ENCODE measurements at regions not wholly inside any gene's neighbourhood (a gene's known extent, or its start where the extent isn't known, plus 50 kb on each side); places are given as distances from the start of the nearest gene placed in this dataset.

DNA sequence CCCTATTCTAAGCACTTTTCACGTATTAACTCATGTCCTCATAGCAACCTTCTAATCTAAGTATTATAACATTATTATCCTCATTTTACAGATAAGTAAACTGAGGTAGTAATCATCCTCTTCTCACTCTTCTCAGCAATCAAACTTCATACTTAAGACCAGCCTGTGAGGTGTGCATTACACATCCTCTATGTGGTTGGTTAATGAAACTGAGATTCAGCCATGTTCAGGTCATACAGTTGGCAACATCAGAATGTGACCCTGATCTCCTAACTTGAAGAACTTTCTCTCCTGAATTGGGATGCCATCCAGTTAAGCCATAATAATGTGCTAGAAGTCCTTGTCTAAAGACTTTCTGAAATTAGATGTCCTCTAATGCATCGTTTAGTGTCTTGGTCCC, 275.1 kb upstream of the ANKRD55 start:
- no peak for DNase-seq

DNA sequence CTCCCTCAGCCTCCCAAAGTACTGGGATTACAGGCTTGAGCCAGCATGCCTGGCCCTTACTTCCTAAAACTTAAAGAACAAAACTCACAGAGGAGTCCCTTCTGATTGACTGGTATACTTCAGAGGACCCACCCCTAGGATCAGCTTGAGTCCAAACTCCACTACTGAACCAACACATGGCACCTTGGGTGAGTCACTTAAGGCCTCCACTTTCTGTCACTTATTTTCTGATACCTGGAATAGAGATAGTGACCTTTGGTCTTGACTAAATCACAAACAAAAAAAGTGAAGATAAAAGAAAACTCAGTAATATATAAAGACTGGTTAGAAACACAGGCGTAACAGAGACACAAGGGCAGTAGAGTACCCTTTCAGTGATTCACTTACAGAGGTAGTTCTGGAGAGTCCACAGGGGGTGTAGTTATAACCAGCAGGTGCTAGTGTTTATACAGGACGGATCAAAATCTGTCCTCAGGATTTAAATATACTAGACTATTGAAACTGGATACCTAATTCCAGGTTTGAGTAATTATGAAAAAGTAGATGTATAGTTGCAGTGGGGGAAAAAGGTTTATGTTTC, 274.3 kb upstream of the ANKRD55 start:
- DNase-seq: peak; percentile 93

GRCh38 chr5:56506211-56506965, 273.3 kb upstream of the ANKRD55 start:
- DNase-seq: no peak

- no peak for DNase-seq
Observed at GRCh38 chr5:56503929-56504328, 270.8 kb upstream of the ANKRD55 start.

DNA sequence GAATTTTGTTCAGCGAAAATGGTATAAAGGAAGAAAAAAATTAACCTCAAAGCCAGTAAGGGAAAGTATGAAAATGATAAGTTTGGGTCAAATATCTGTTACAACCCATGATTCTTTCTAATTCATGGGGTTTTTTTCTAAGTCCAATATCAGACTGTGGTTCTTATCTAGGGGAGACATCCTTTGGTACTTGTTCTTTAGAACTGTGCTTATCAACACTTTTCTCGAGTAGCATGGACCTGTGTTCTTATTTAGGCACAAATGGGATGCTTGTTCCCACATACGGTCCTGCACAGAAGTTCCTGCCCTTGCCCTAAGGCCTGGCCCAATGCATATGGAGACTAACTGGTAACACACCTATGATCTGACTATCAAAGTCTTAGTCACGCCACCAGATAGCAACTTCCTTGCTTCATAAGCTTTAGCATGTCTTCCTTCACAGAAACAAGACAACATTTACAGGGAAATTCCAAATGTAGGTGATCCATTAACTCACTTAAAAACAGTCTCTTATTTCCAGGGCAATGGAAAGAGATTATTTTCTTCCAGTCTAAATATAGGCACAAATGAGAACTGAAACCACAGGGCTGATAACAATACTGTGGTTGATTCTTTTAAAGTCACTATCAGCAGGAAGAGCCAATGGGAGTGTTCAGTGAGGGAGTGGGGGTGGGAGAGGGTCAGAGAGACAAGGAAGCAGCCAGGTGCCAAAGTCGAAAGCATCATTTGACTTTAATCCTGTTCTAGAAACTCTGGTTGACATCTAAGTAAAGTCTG, 268.8 kb upstream of the ANKRD55 start:
- DNase-seq: no peak

- DNase-seq: no peak
Observed at GRCh38 chr5:56499901-56500300, 266.8 kb upstream of the ANKRD55 start.

DNA sequence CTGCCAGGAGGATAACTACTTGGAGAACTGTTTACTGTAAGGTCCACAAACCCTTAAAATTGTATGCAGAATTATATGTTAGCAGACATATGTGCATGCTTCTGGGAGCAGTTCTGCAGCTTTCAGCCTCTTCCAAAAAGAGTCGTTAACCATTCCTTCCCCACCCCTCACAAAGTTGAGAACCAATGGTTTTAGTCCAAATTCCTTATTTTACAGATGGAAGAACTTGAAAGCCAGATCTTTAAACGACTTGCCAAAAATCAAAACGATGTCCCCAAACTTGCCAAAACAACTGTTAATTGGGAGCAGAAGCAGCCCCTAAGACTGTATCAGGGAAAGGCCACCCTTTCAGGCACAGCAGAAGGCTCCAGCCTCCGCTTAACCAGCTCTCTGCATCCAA, 266.4 kb upstream of the ANKRD55 start:
- no peak for DNase-seq

DNA sequence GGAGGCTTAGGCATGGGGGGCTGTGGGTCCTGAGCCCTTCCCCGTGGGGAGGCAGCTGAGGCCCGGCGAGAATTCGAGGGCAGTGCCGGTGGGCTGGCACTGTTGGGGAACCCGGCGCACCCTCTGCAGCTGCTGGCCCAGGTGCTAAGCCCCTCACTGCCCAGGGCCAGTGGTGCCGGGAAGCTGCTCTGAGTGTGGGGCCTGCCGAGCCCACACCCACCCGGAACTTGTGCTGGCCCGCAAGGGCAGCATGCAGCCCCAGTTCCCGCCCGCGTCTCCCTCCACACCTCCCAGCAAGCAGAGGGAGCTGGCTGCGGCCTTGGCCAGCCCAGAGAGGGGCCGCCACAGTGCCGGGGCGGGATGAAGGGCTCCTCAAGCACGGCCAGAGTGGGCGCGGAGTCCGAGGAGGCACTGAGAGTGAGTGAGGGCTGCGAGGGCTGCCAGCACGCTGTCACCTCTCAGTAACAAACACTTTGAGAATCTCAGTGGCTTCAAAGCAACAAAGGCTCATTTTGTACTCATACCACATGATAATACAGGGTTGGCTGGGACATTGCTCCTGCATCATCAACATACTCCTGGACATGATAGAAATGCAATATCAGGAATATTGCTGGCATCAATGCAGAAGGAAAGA, 265.7 kb upstream of the ANKRD55 start:
- DNase-seq: no peak

DNA sequence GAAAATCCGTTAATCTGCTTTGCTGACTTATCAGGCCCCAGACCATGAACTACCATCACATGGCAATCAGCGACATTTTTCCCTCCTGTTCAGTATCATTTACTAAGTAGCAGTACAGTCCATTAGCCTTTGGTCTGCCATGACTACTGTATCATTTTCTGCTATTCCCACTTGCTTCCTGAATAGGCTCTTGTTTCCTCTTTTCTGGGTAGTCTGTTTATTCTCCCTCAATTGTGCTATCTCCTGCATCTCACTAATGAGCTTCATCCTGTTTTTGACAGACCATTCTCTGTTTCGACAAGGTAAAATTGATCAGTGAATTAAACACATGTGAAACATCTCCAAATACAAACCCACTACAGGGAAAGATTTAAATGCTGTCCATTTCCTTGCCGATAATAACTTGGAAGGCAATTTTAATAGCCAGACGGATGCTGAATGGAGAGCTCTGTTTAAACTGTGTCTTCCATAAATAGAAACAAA, 263.5 kb upstream of the ANKRD55 start:
- peak; percentile 65 for DNase-seq

DNA sequence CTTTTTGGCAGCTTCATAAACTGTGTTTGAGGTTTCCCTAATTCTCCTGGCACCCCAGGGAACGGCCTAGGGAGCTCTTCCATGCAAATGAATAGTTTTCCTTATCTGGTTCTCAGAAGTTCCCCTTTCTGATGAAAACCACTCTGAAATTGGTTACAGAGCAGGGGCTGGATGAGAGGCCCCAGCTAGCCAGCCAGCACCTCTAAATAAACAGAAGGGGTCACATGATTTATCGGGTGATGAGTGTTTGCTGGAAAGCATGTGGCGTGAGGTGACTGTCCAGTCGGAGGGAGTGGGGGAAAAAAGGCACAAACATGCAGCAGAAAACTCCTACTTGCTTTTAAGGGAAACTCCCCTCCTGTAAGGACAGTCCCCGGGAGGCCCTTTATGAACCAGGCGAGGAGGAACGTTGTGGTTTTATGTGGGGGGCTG, 261.2 kb upstream of the ANKRD55 start:
- DNase-seq: no peak

DNA sequence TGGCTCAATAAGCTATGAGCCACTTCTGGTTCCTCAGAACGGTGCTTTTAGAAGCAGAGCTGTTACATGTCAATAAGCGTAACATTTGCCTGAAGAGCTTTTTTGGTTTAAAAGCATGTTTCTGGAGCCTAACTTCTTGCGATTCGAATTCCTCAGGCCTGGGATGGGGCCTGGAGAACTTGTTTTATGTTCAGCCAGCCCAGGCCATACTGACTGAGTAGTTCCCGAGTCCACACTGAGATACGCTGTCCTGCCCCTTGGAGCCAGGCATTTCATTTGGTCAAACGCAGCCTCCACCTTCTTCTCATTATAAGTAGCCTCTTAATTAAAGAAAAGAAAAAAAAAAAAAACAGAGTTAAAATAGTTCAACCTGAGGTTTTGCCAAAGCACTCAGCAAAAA, 260.6 kb upstream of the ANKRD55 start:
- no peak for DNase-seq

DNA sequence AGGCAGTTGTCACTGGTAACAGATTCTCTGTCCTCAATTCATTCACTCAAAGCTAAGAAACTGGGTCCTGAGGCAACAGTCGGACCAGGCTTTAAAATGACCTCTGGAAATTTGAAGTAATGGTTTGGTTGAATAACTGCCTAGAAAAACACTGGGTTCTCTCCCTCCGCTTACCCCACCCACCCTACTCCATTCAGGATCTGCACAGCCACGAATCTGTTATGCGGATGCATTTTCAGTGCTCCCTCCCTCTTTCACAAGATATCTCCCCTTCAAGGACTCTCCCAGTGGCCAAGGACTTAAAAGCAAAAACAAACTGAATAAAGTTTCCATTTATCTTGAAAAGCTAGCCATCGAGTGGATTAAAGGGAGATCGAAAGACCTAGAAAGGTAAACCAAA, 260.2 kb upstream of the ANKRD55 start:
- DNase-seq: no peak

GRCh38 chr5:56492812-56493211, 259.7 kb upstream of the ANKRD55 start:
- DNase-seq: no peak

DNA sequence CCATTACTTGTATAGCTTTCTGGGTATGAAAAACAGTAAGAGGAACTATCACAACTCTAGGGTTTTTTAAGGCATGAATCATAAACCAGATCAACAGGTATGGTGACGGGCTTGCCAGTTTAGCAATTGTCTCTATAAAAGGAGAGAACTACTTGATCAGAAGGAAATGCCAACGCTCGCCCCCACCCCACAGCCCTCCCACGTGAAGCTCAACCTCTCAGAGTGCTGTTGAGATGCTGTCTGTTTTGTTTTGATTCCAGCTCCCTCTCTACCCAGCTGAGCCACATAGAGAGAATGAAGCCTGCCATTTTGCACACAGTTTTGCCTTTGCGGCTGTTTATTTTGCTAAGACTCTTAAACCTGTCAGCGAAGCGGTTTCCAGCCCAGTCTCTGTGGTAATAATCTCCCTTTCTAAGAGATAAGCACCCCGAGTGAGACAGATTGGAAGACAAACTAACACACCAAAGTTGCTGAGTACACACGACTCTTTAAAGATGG, 257.9 kb upstream of the ANKRD55 start:
- DNase-seq: no peak

- no peak for DNase-seq
Observed at GRCh38 chr5:56489272-56489671, 256.1 kb upstream of the ANKRD55 start.

- no peak for DNase-seq
Observed at GRCh38 chr5:56487528-56488115, 254.5 kb upstream of the ANKRD55 start.

GRCh38 chr5:56482363-56482762, 249.2 kb upstream of the ANKRD55 start:
- DNase-seq: no peak

DNA sequence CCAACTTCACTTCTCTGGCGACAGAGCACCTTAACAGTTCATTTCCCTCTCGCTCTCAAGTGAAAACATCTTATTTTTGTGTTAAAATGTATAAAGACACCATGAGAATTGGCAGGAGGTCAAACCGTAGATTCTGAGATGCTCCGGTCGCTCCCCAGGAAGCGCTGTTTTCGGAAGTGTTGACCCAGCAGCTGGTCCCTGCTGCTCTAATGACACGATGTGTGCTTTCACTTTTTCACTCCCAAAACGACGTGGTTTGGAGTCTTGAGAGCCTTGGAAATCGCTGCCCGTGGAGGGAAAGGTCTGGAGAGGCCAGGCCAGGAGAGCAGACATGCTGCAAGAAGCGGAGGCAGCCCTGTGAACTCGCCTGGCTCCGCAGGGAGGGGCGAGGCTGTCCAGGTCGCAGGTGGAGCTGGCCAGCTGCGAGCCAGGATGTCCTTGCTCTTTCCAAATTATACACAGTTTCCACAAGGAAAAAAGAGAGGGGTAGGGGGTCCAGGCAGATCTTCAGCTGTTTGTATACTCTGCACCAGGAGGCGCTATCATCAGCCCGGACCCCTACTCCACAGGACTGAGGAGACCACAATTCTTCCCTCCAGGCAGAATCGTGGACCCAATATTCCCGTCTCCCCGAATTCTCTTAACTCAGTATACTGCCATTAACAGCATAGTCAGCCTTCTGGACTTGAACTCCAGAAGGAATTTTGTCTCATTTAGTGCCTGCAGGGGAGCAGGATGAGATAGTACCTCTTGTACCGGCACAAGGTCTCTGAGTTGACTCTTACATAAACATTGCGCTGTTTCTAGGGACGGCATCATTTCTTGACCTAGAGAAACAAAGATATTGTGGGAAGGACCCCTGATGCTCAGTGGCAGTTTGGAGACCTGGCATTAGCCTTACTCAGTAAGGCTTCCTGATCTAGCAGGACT, 248.6 kb upstream of the ANKRD55 start:
- peak; percentile 73 for DNase-seq

GRCh38 chr5:56480705-56481427, 247.7 kb upstream of the ANKRD55 start:
- DNase-seq: peak; percentile 45

- DNase-seq: peak; percentile 31
Observed at GRCh38 chr5:56480078-56480704, 247.1 kb upstream of the ANKRD55 start.

Measured in NCI-H146 (cell line).